ENCODE measurements at regions not wholly inside any gene's neighbourhood (a gene's known extent, or its start where the extent isn't known, plus 50 kb on each side); places are given as distances from the start of the nearest gene placed in this dataset.
"Not testable (repeated sequence)": the region's sequence is repeated elsewhere in the genome, so short reads cannot be mapped to it uniquely, and the experiment has no call there.

- TF ChIP-seq POLR2A (IDR thresholded peaks at IDR 0.05; ENCODE audit: extremely low read depth, insufficient read length) = no peak
- TF ChIP-seq CTCF (IDR thresholded peaks at IDR 0.05; ENCODE audit: low read depth, low read length) = no peak
- no peak for TF ChIP-seq MAX (IDR thresholded peaks at IDR 0.05; ENCODE audit: low read depth, low read length)
- H3K4me3 ChIP-seq (ENCODE audit: low read depth, low read length) = no peak overlapping the region
- DNase-seq (ENCODE audit: low read depth) = no peak
Measured at GRCh38 chr12:127607146-127607725, 659.7 kb upstream of the TMEM132C start.

- DNase-seq (ENCODE audit: low read depth); H3K4me3 ChIP-seq (ENCODE audit: low read depth, low read length): not testable (repeated sequence)
Measured at GRCh38 chr12:127608359-127608758, 658.6 kb upstream of the TMEM132C start.

- TF ChIP-seq MAX (IDR thresholded peaks at IDR 0.05; ENCODE audit: low read depth, low read length) (no peak), POLR2A (IDR thresholded peaks at IDR 0.05; ENCODE audit: extremely low read depth, insufficient read length) (no peak), CTCF (IDR thresholded peaks at IDR 0.05; ENCODE audit: low read depth, low read length) (no peak), MYC (IDR thresholded peaks at IDR 0.05; ENCODE audit: low read depth, low read length) (no peak)
- no peak overlapping the region for H3K4me3 ChIP-seq (ENCODE audit: low read depth, low read length)
- no peak for DNase-seq (ENCODE audit: low read depth)
Measured at GRCh38 chr12:127613056-127613455, 653.9 kb upstream of the TMEM132C start.

GRCh38 chr12:127619869-127620734, 646.9 kb upstream of the TMEM132C start:
- no peak for DNase-seq (ENCODE audit: low read depth)
- no peak for TF ChIP-seq MYC (IDR thresholded peaks at IDR 0.05; ENCODE audit: low read depth, low read length)
- TF ChIP-seq MAX (IDR thresholded peaks at IDR 0.05; ENCODE audit: low read depth, low read length) = no peak
- TF ChIP-seq POLR2A (IDR thresholded peaks at IDR 0.05; ENCODE audit: extremely low read depth, insufficient read length) = no peak
- TF ChIP-seq CTCF (IDR thresholded peaks at IDR 0.05; ENCODE audit: low read depth, low read length) = no peak
- no peak overlapping the region for H3K4me3 ChIP-seq (ENCODE audit: low read depth, low read length)

- H3K4me3 ChIP-seq (ENCODE audit: low read depth, low read length) = no peak overlapping the region
- DNase-seq (ENCODE audit: low read depth) = no peak
- no peak for TF ChIP-seq MAX (IDR thresholded peaks at IDR 0.05; ENCODE audit: low read depth, low read length)
- no peak for TF ChIP-seq POLR2A (IDR thresholded peaks at IDR 0.05; ENCODE audit: extremely low read depth, insufficient read length)
- no peak for TF ChIP-seq CTCF (IDR thresholded peaks at IDR 0.05; ENCODE audit: low read depth, low read length)
- TF ChIP-seq MYC (IDR thresholded peaks at IDR 0.05; ENCODE audit: low read depth, low read length) = no peak
Measured at GRCh38 chr12:127620735-127621355, 646.1 kb upstream of the TMEM132C start.

- DNase-seq (ENCODE audit: low read depth) = no peak
- no peak for TF ChIP-seq CTCF (IDR thresholded peaks at IDR 0.05; ENCODE audit: low read depth, low read length)
- TF ChIP-seq MYC (IDR thresholded peaks at IDR 0.05; ENCODE audit: low read depth, low read length) = no peak
- no peak for TF ChIP-seq MAX (IDR thresholded peaks at IDR 0.05; ENCODE audit: low read depth, low read length)
- no peak for TF ChIP-seq POLR2A (IDR thresholded peaks at IDR 0.05; ENCODE audit: extremely low read depth, insufficient read length)
- no peak overlapping the region for H3K4me3 ChIP-seq (ENCODE audit: low read depth, low read length)
Measured at GRCh38 chr12:127621366-127621765, 645.6 kb upstream of the TMEM132C start.
